Esophagus muscularis mucosa (tissue), 4 donors: ENCODE measurements at regions not wholly inside any gene's neighbourhood (a gene's known extent, or its start where the extent isn't known, plus 50 kb on each side); places are given as distances from the start of the nearest gene placed in this dataset.

Experiments
- EP300 ChIP-seq: sonication (generic); formaldehyde crosslinking; IDR thresholded peaks from one replicate; pipeline ENCODE4 v1.6.1; 2017; ENCODE audit warnings: antibody characterized with exemption
- POLR2A ChIP-seq: fragments of 450-650 bp; IDR thresholded peaks from one replicate; pipeline ENCODE4 v1.6.1; 2017; ENCODE audit warnings: antibody characterized with exemption, moderate library complexity, mild to moderate bottlenecking, low read depth
- POLR2AphosphoS5 ChIP-seq, 2 donors: sonication (generic); formaldehyde crosslinking; IDR thresholded peaks; one replicate each; pipeline ENCODE4 v1.6.1; 2017; ENCODE audit warnings: antibody characterized with exemption in 2 of 2
- TF ChIP-seq, protein P1 (sequence below), 3 experiments: fragments of 200-600 bp in 2 of 3; fragments of 450-650 bp in 1 of 3; sonication (generic) in 2 of 3; IDR thresholded peaks; one replicate each; pipeline ENCODE4 v1.5.1; 2017 to 2019; ENCODE audit warnings: antibody characterized with exemption in 3 of 3, mild to moderate bottlenecking in 2 of 3, moderate library complexity in 1 of 3

DNA sequence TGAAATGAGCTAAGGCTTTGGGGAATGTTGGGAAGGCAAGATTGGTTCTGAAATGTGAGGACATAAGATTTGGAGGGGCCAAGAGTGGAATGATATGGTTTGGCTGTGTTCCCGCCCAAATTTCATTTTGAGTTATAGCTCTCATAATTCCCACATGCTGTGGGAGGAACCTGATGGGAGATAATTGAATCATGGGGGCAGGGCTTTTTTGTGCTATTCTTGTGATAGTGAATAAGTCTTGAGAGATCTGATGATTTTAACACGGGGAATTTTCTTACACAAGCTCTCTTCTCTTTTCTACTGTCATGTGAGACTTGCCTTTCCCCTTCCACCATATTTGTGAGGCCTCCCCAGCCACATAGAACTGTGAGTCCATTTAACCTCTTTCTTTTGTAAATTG, 157.6 kb upstream of the C1QTNF7 start:
- TF ChIP-seq, protein P1, sequence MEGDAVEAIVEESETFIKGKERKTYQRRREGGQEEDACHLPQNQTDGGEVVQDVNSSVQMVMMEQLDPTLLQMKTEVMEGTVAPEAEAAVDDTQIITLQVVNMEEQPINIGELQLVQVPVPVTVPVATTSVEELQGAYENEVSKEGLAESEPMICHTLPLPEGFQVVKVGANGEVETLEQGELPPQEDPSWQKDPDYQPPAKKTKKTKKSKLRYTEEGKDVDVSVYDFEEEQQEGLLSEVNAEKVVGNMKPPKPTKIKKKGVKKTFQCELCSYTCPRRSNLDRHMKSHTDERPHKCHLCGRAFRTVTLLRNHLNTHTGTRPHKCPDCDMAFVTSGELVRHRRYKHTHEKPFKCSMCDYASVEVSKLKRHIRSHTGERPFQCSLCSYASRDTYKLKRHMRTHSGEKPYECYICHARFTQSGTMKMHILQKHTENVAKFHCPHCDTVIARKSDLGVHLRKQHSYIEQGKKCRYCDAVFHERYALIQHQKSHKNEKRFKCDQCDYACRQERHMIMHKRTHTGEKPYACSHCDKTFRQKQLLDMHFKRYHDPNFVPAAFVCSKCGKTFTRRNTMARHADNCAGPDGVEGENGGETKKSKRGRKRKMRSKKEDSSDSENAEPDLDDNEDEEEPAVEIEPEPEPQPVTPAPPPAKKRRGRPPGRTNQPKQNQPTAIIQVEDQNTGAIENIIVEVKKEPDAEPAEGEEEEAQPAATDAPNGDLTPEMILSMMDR (IDR thresholded peaks at IDR 0.05) = no peak
- TF ChIP-seq POLR2AphosphoS5 (IDR thresholded peaks at IDR 0.05) = no peak
- no peak for TF ChIP-seq POLR2A
- TF ChIP-seq EP300 = no peak
